K562 (cell line): ENCODE measurements at regions not wholly inside any gene's neighbourhood (a gene's known extent, or its start where the extent isn't known, plus 50 kb on each side); places are given as distances from the start of the nearest gene placed in this dataset.

Experiments
- LCOR ChIP-seq: sonication (generic); formaldehyde crosslinking; IDR thresholded peaks from 2 replicates; pipeline ENCODE4 v1.8.0; 2022; ENCODE audit warnings: mild to moderate bottlenecking, missing genetic modification reagents
- REST ChIP-seq, 2 experiments: fragments of 450-650 bp; formaldehyde crosslinking in 1 of 2; IDR thresholded peaks; 2 replicates each; pipeline versions ENCODE4 v1.4.0 to v1.6.1; 2014 to 2020; ENCODE audit warnings: mild to moderate bottlenecking in 2 of 2, borderline replicate concordance in 1 of 2, low read depth in 1 of 2
- SPI1 ChIP-seq: IDR thresholded peaks from 2 replicates; pipeline ENCODE4 v1.6.1; 2011; ENCODE audit warnings: low read depth, low read length, control low read depth, borderline replicate concordance
- ZNF146 ChIP-seq: IDR thresholded peaks from one replicate; pipeline ENCODE4 v1.6.1; 2018; ENCODE audit warnings: missing compliant biosample characterization; ENCODE audit not compliant: unreplicated experiment
- ZNF639 ChIP-seq, 2 experiments: fragments of 200-800 bp in 1 of 2; sonication (Bioruptor generic) in 1 of 2; sonication (generic) in 1 of 2; formaldehyde crosslinking in 1 of 2; IDR thresholded peaks in 1 of 2; conservative IDR thresholded peaks in 1 of 2; 2 replicates each; pipeline versions ENCODE4 v1.5.0 to v1.6.1; 2016 to 2020; ENCODE audit warnings: missing compliant biosample characterization in 1 of 2, missing genetic modification characterization in 1 of 2, missing genetic modification reagents in 1 of 2

- no peak for TF ChIP-seq REST (IDR thresholded peaks at IDR 0.05; ENCODE audit: borderline replicate concordance)
- no peak for TF ChIP-seq REST (CRISPR knock-in tag; IDR thresholded peaks at IDR 0.05; ENCODE audit: low read depth)
- no peak for TF ChIP-seq ZNF146 (CRISPR knock-in tag)
- TF ChIP-seq SPI1: no peak
- no peak for TF ChIP-seq ZNF639 (CRISPR knock-in tag; conservative IDR thresholded peaks at IDR 0.05 in 1 of 2, IDR thresholded peaks at IDR 0.05 in 1 of 2)
- no peak for TF ChIP-seq LCOR
Observed at GRCh38 chr7:155182406-155182970, 112.4 kb downstream of the HTR5A start (continued).
